WTC11 (cell line): ENCODE measurements at regions not wholly inside any gene's neighbourhood (a gene's known extent, or its start where the extent isn't known, plus 50 kb on each side); places are given as distances from the start of the nearest gene placed in this dataset.

Source experiments
- ATF1 ChIP-seq: sonication (generic); formaldehyde crosslinking; IDR thresholded peaks from 2 replicates; pipeline ENCODE4 v1.8.1; 2023; ENCODE audit warnings: mild to moderate bottlenecking, moderate library complexity, missing genetic modification reagents
- CTCF ChIP-seq: fragments of 200-600 bp; IDR thresholded peaks from 2 replicates; pipeline ENCODE4 v1.8.0; 2022; ENCODE audit warnings: antibody characterized with exemption
- GTF2I ChIP-seq: fragments of 250-450 bp; sonication (Bioruptor Pico); conservative IDR thresholded peaks from 2 replicates; pipeline ENCODE4 v1.4.0; 2021; ENCODE audit warnings: mild to moderate bottlenecking
- KAT7 ChIP-seq: sonication (generic); formaldehyde crosslinking; IDR thresholded peaks from 2 replicates; pipeline ENCODE4 v1.8.1; 2023; ENCODE audit warnings: missing genetic modification reagents, mild to moderate bottlenecking, borderline replicate concordance
- NFATC4 ChIP-seq: fragments of 250-450 bp; sonication (Bioruptor Pico); IDR thresholded peaks from 2 replicates; pipeline ENCODE4 v1.9.0; 2021; ENCODE audit warnings: mild to moderate bottlenecking
- TEAD1 ChIP-seq: sonication (generic); formaldehyde crosslinking; IDR thresholded peaks from 2 replicates; pipeline ENCODE4 v1.8.0; 2022; ENCODE audit warnings: mild to moderate bottlenecking, missing genetic modification reagents
- TF ChIP-seq, protein P1 (sequence below): sonication (generic); formaldehyde crosslinking; IDR thresholded peaks from 2 replicates; pipeline ENCODE4 v1.8.1; 2023; ENCODE audit warnings: mild to moderate bottlenecking, moderate library complexity, missing genetic modification reagents

- TF ChIP-seq CTCF (no peak), GTF2I (no peak), ATF1 (CRISPR knock-in tag) (no peak), NFATC4 (no peak), TEAD1 (CRISPR knock-in tag) (no peak), KAT7 (CRISPR knock-in tag) (no peak)
- TF ChIP-seq, protein P1, sequence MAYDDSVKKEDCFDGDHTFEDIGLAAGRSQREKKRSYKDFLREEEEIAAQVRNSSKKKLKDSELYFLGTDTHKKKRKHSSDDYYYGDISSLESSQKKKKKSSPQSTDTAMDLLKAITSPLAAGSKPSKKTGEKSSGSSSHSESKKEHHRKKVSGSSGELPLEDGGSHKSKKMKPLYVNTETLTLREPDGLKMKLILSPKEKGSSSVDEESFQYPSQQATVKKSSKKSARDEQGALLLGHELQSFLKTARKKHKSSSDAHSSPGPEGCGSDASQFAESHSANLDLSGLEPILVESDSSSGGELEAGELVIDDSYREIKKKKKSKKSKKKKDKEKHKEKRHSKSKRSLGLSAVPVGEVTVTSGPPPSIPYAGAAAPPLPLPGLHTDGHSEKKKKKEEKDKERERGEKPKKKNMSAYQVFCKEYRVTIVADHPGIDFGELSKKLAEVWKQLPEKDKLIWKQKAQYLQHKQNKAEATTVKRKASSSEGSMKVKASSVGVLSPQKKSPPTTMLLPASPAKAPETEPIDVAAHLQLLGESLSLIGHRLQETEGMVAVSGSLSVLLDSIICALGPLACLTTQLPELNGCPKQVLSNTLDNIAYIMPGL (CRISPR knock-in tag), result no peak
Measured at GRCh38 chr15:25250906-25251622, 187.8 kb downstream of the UBE3A start.
